ENCODE measurements at regions not wholly inside any gene's neighbourhood (a gene's known extent, or its start where the extent isn't known, plus 50 kb on each side); places are given as distances from the start of the nearest gene placed in this dataset.

DNA sequence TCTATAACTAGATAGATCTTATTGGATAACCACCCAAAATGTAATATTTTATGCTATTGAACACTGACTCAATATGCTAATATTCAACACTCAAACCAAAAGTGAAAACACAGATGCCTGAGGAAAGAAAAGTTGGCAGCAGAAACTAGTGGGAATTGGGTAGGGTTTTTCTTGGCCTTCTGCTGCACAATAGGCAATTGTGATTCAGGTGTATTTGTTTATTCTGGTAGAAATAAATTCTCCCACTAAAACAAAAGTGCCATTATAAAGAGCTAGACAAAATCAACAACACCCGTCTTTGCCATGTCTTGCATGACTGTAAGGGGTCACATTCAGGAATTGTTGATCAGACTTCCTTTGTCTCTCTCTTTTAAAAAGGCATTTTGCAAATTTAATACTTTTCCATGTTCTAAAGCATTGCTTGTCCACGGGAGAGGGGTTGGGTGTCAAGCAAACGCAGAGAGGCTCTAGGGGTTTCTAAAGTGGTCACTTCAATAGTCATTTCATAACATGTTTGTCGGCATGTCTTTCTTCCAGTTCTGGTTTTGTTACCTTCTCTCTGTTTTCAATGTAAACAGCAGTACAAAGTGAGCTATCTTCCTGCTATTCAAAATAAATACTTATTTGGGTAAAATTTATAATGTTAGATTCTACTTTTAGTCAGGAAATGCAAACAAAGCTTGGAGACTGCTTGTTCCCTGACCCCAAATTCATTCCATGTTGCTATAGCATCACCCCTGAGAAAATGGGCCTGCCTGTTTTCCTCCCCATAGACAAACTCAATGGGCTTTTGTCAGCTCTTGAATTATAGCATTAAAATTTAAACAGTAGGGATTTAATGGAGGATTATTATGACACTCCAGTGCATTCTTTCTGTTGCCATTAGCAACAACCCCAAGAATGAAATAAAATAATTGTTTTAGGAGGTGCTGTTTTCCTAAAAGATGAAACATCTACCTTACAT lies 217.0 kb upstream of the CCN2 start:
- no peak for TF ChIP-seq ZFX (IDR thresholded peaks at IDR 0.05)
- TF ChIP-seq, protein P1, sequence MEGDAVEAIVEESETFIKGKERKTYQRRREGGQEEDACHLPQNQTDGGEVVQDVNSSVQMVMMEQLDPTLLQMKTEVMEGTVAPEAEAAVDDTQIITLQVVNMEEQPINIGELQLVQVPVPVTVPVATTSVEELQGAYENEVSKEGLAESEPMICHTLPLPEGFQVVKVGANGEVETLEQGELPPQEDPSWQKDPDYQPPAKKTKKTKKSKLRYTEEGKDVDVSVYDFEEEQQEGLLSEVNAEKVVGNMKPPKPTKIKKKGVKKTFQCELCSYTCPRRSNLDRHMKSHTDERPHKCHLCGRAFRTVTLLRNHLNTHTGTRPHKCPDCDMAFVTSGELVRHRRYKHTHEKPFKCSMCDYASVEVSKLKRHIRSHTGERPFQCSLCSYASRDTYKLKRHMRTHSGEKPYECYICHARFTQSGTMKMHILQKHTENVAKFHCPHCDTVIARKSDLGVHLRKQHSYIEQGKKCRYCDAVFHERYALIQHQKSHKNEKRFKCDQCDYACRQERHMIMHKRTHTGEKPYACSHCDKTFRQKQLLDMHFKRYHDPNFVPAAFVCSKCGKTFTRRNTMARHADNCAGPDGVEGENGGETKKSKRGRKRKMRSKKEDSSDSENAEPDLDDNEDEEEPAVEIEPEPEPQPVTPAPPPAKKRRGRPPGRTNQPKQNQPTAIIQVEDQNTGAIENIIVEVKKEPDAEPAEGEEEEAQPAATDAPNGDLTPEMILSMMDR (conservative IDR thresholded peaks at IDR 0.05), result no peak
- no peak overlapping the region for H3K27ac ChIP-seq

DNA sequence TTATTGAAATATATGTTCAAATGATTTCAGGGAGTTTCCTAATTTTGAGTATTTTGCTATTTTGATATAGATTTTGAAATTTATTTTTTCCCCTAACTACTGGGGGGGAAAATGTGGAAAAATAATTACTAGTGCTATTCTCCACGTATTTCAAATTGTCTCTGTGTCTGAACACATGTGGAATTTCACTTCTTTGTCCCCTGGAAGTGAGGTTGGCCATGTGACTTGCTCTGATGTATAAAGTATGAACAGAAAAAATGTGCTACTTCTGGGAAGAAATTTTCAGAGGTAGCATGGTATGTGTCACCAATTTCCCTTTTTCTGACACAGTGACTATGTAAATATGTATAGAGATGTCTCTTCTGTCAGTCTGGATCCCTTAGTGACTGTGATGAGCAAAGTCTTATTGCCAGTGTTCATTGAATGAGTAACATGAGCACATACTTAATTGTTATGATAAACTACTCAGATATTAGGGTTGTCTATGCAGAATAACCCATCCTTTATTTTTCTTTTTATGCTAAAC lies 215.4 kb upstream of the CCN2 start:
- TF ChIP-seq ZFX (IDR thresholded peaks at IDR 0.05), result no peak
- TF ChIP-seq, protein P1 (conservative IDR thresholded peaks at IDR 0.05), result no peak
- H3K27ac ChIP-seq, result no peak overlapping the region

DNA sequence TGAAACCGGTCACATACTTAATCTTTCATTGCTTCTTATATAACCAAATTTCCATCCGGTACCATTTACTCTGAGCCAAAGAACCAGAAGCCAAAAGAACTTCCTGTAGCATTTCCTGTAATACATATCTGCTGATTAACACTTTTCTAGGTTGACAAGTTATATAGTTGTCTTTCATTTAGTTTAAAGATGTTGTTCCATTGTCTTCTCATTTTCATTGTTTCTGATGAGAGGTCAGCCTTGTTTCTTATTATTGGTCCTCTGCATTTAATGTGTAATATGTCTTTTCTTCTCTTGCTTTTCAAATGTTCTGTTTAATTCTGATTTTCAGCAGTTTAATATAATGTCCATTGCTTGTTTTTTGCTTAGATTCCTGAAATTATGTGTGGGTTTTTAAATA lies 214.5 kb upstream of the CCN2 start:
- TF ChIP-seq ZFX (IDR thresholded peaks at IDR 0.05), result no peak
- TF ChIP-seq, protein P1 (conservative IDR thresholded peaks at IDR 0.05), result no peak

DNA sequence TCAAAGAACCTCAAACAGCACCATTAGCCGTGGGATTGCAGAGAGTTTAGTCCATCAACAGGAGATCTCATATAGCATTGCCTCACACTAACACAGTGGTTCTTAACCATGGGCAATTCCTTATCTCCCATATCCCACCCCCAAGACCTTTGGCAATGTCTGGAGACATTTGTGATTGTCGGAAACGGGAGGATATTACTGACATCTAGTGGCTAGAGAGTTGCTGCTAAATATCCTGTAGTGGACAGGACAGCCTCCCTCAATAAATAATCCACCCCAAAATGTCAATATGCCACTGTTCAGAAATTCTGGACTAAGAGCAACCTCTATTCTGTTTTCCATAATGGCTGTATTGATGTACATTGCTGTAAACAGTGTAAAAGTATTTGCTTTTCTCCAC lies 210.1 kb upstream of the CCN2 start:
- no peak overlapping the region for H3K27ac ChIP-seq
- no peak for TF ChIP-seq ZFX (IDR thresholded peaks at IDR 0.05)
- TF ChIP-seq, protein P1 (conservative IDR thresholded peaks at IDR 0.05), result peak; percentile 62

More for the DNA sequence above, 214.5 kb upstream of the CCN2 start:
- H3K27ac ChIP-seq, result no peak overlapping the region

DNA sequence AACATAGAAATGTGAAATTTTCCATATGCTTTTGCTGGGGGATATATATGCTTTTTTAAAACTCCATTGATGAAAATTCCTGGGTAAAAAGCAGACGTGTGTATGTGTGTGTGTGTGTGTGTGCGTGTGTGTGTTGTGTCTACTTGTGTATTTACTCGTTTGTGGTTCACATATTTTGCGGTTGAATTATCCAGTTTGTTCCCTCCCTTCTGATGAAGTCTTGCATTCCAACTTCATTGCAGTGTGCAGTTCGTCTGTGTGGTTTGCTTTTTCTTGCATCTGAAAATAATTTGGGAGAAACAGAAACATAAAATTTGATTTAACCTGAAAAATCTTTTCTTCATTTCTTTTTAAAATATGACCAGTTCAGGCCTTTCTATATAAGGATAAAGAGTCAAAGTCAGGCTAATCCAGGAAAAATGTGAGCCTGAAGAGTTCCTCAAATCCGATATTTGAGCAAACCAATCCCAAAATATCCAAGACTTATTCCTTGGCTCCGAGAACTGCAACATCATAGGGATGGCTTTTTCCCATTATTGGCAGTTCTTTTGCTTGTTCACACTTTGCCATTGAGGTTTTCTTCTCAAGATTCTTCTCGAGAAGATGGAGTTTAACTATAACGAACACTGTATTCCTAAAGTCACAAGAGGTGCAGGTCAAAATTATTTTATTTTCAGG lies 202.2 kb upstream of the CCN2 start:
- no peak overlapping the region for H3K27ac ChIP-seq
- TF ChIP-seq, protein P1 (conservative IDR thresholded peaks at IDR 0.05), result no peak
- no peak for TF ChIP-seq ZFX (IDR thresholded peaks at IDR 0.05)

DNA sequence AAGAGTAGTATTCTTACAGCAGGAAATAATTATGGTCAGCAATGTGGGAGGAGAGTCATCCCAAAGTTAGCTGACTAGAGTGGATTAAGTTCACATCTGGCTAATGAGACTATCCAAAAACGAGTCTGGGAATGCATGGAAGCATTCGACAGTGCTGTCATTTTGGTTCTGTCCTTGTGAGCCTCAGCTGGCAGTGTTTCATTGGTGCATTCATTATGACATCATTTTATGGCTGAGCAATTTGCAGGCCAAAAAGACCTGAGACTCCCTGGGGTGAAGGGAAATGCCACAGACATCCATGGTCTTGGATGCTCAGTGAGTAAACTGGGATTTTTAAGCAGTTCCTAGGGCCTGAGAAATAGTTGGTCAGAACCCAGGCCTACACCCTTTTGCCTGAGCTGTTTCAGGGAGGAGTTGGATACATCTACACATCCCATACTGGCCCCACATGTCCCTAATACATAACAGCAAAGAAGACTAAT lies 196.4 kb upstream of the CCN2 start:
- no peak overlapping the region for H3K27ac ChIP-seq
- no peak for TF ChIP-seq ZFX (IDR thresholded peaks at IDR 0.05)
- TF ChIP-seq, protein P1 (conservative IDR thresholded peaks at IDR 0.05), result no peak

DNA sequence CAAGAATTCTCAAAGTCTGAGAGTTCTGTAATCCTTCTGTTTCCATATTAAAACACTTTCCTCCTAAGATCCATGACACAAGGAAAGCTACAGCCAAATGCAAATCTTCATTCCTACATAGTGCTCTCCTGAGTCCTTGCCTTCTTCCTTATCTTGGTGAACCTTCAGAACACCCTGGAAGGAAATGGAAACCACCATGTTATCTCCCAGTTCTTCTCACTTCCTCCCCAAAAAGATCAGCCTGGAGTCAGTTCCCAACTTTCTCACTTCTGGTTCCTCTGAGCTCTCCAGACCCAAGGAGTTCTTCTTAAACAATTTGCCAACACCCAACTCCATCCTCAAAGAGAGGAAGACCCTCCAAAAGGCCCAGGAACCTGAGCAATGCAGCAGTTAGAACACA lies 193.3 kb upstream of the CCN2 start:
- no peak overlapping the region for H3K27ac ChIP-seq
- TF ChIP-seq, protein P1 (conservative IDR thresholded peaks at IDR 0.05), result no peak
- no peak for TF ChIP-seq ZFX (IDR thresholded peaks at IDR 0.05)
